GM21619 (cell line): ENCODE measurements at regions not wholly inside any gene's neighbourhood (a gene's known extent, or its start where the extent isn't known, plus 50 kb on each side); places are given as distances from the start of the nearest gene placed in this dataset.
"Not testable (repeated sequence)": the region's sequence is repeated elsewhere in the genome, so short reads cannot be mapped to it uniquely, and the experiment has no call there.

Experiments used
- ATAC-seq: cut with Tn5 transposase; IDR thresholded peaks from one replicate; pipeline ENCODE4 v1.9.1; 2021; ENCODE audit not compliant: unreplicated experiment

DNA sequence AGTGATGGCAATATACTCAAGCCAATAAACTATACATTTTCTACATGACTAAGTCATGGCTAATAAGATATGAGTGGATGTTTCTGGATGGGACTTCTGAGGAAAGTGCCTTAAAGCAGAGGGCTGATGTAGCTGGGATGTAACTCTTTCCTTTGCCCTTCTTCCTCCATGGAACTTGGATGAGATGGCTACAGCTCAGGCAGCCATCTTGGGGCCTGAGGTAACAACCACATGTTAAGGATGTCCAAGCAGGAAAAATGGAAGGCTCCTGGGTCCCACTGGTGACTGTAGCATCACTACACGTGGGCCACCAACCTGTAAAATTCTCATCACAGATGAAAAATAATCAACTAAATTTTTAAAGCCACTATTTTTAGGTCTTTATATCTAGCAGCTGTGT is 54.4 kb upstream of the GRIP1 start:
- no peak for ATAC-seq

DNA sequence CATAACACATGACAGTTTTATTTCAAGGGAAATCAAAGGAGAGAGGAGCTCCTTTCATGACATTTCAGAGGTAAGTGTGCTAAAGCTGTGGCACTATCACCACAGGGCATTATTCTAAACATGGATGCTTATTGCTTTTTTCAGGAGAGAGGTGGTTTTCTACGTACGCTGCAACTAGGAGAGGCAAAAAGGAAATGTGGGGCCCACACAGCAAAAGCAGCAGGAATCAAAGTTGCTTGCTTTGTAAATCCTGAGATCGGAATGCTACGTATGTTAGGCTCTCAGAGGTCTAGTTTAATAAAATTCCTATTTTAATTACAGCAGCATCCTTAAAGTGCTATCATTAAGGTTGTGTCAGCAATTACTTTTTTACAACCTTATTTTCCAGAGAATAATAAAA is 55.0 kb upstream of the GRIP1 start:
- ATAC-seq = no peak

DNA sequence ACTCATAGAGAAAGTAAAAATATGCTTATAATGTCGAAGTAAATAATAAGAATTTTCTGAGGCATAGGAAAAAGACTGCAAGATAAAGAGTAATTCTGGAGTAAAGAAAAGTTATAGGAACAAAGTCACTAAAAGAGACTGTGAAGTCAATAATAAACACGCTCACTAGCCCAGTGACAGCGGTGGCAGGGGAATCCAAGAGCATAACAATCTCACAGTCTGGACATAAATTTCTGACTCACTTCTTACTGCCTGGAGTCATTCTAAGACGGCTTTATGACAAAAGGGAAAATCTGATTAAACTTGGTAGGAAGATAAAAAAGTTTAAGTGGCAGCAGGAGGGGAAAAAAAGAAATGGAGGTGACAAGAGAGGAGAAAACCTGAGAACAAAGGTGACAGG is 56.4 kb upstream of the GRIP1 start:
- no peak for ATAC-seq

DNA sequence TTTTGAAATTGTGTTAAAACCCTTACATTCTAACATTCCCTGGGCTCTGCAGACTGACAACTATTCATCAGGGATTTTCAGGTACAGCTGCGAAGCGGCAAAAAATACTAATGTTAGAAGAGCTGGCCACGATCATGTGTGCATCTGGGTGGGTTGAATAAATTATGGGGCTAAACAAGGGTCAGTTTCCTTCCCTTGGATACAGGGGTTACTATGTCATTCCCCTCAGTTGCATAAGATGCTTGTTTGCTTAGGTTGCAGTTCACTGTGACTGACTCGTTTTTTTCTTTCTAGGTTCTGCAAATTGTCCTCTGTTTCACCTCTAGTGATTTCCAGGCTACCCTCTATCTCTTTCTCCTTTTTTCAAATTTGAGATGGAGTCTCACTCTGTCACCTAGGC is 58.1 kb upstream of the GRIP1 start:
- ATAC-seq = no peak

DNA sequence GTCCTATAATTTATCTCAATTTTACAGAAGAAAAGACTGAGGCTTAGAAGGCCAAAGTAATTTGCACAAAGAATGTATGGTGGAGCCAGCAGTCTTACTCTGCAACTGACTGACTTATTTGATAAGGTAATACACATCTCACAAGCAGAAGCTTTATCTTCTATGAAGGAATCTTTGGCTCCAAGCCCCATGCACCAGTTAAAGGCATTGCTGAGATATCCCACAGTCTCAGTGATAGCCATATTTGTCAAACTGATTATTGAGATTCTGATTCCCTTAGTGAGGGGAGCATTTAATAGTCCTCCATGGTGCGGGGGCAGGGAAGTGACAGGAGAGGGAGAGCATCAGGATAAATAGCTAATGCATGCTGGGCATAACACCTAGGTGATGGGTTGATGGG is 60.4 kb upstream of the GRIP1 start:
- no peak for ATAC-seq

DNA sequence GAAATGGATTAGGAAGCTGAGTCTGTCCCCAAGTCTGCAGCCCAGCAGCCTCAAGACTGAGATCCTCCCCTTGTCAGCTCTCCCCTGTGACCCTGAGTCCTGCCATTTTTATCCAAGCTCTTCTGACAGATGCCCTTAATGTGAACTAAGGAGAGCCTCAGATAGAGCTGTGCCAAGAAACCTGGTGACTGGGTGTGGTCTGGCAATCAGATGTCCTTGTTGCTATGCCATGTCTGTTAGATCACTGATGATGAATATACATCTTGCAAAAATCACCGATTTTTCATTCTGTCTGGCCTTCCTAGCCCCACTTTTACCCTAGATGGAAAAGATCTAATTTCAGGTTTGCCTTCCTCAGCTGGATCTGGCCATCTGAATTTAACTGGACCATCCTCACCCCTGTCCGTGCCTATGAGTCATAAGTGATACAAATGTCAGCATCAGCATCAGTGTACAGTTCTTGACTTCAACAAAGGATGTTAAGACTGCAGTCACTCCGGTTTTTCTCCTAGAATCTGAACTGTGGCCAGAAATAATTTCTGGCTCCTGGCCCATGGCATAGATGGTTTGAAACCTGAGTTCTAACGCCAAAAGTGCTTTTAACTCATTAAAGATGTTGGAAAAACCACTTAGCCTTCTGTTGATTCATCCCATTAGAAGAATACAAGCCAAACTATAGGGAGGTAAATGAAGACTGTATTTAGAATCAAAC is 61.2 kb upstream of the GRIP1 start:
- ATAC-seq = no peak

DNA sequence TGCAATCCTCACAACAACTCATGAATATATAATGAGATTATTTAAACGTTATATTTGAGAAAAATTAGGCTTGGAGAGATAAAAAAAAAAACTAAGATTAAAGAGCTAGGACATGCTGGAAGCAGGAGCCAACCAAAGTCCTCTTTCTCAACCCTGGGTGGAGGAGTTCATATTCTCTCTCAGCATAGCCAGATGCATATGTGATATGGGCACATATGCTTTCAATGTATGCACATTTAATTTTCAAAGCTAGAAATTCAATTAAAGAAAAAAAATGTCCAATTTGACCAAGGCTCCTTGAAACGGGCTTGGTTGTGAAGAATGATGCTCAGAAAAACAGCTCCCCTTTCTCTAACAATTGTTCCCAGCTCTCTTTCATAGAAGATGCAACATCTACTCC is 61.9 kb upstream of the GRIP1 start:
- no peak for ATAC-seq

DNA sequence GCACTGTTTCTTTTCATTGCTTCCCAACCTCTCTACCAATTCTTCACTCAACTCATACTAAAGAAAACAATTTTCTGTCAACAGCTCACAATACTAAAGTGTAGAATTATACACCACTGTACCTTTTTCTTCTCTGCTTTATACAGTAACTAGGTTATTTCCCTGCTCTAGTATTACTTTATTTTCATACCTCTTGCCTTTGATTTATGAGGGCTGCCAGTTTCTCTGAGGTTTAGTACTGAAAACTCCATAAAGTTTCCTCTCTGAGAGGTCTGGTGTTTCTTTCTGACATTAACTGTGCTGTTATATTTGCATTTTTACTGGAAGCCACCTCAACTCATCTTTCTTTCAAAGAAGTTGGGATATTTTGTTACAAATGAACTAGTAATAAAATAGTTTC is 63.0 kb upstream of the GRIP1 start:
- ATAC-seq = no peak

DNA sequence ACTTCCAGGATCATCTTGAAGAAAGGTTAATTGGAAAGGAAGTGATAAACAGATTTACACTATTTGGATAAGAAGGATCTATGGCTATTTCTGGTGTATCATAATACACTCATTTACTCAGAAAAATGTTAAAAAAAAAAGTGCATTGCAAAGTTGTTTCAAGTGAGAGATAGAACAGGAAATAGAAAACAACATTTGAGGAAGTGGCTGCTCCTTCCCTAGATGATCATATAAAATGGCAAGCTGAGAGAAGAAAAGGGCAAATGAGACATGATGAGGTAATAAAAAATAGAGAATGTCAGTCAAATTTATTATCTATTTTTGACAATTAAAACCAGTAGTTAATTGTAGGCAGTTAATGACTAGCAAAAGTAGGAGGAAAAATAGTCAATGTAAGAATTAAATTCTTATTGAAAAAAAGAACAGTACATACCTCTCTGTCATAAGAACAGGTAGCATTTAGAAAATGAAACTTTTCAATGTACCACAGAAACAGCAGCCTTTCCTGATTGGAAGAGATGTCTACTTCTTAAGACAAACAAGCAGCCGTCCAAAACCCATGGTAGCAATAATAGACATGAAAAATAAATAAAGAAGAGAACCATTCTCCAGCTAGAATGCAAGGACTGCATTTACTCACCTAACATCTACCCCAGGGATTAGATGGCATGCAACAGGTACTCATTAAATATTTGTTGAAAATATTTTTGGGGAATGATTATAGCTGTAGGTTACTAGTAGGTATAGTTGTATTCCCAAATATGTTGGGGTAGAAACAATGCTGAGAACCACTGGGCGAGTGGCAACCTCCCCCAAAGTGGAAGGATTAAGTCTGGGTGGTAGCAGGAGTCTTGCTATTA is 63.9 kb upstream of the GRIP1 start:
- ATAC-seq = no peak

DNA sequence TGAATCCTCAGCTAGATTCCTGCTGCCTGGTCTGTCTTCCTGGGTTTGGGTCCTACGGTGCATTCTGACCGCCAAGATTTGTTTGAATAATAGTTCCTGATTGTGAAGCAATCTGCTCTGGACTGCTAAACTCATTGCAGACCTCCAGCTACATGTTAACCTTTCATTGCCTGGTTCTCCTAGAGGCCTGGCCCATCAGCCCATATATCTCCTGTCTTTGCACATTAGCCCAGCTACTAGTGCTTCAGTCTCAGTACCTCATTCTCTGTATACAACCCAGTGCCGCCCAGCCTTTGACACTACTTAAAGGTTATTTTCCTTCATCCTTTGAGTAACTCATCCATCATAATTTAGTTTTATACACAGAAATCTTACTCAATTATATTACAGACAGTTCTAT is 65.6 kb upstream of the GRIP1 start:
- no peak for ATAC-seq

DNA sequence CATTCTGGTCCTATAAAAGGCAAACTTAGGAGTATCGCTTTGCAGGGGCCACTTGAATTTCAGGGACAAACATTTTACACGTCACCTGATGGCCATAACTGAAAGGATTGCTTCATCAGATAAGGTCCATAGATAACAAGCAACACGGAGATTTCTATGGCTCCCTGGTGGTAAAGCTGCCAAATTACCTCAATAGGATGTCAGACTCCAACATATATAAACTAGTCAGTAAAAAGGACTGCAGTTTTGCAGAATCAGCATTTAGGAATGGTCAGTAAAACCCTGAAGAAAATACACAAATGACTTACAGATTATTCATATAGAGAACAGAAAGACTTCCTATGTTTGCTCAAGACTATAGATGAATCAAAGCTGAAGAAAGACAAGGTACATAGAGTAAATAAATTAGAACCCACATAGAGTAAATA is 66.1 kb upstream of the GRIP1 start:
- ATAC-seq = no peak

DNA sequence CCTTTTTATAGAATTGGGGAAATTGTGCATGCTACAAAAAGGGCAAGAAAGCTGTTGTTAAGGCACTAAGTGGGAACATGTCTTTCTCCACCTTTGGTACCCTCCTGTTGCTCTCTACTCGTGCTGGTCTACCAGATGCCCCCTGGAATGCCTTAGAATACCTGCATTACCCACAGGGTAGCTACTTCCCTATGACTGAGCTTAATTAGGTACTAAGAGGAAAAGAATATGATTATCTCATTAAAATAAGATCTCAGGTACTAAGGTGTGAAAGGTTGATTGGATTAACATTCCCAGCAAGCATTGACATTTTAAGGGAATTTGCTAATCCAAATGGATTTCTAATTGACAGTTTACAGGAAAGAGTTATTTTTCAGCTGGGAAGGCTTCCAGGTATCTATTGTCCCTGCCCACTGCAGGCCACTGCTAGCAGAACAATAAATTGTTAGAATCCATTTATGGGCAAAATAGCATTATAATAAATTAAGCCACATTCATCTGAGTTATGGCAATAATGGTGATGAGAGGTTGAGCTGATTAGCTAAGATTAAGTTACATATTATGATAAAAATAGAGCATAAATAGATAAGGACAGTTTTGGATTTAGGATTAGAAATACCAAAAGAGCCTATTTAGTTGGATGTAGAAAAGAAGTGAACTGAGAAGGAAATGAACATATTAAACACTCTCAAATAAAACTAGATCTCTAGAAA is 67.8 kb upstream of the GRIP1 start:
- no peak for ATAC-seq

DNA sequence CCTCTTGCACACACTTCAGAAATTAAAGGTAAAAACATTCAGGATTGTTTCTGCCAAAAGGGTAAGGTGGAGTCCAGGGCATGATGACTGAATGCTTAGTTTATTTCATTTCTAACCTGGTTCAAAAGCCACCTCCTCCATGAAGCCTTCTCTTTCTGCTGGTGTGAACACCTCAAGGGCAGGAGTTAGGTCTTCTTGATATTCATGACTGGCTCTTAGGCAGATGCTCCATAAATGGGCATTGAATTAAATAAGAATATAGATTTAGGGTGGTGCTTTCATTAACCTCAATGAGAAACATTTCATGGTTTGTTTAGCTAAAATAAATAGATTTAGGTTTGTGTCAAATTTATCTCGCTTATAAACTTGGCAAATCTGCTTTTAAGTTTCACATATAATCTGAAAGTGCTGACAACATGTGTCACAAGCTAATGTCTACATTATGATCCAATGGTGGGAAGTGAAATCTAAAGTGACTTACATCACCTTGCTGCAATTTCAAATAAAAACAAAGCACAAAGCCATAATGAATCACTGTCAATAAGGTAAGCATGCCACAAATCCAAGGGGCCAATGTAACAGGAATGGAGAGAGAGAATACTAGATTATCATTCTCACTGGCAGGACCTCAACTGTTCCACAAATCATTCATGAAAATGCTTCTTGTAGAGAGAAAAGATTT is 72.7 kb upstream of the GRIP1 start:
- ATAC-seq = no peak

DNA sequence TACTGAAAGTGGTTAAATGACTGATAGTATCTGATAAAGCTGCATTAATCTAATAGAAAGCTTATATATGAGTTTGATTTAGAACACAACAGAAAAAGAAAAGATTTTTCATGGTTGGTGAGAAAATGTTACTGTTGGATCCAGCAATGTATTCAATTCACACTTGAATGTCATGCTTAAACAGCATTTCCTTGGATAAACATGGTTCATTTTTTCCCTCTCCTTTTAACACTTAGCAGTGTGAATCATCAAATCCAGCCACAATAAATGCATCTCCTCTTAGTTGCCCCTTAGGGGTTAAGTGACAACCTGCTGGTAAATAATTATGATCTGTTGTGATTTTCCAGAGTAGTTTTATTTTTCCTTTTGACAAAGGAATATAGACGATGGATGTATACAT is 74.9 kb upstream of the GRIP1 start:
- no peak for ATAC-seq

DNA sequence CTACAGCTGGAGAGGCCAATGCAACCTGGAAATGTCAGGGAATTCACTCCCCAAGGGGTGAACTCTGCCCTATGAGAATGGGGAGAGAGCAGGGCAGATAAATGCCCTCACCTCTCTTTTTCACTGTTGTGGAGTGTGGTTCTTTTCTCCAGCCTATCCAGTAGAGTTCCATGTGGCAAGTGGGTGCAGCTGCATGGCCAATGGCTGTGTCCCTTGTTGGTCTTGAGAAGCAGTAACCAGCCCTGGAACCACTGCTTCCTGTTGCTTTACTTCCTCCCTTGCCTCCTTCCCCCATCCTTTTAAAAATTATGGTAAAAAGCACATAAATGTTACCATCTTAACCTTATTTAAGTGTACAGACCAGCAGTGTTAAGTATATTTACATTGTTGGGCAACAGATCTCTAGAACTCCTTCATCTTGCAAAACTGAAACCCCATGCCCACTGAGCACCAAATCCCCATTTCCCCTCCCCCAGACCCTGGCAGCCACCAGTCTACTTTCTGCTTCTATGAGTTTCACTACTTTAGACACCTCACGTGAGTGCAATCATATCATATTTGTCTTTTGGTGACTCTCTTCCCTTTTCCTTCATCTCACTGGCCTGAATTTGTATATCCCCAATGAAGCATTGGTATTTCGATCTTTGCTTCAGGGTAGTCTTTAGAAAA is 77.0 kb upstream of the GRIP1 start:
- no peak for ATAC-seq

DNA sequence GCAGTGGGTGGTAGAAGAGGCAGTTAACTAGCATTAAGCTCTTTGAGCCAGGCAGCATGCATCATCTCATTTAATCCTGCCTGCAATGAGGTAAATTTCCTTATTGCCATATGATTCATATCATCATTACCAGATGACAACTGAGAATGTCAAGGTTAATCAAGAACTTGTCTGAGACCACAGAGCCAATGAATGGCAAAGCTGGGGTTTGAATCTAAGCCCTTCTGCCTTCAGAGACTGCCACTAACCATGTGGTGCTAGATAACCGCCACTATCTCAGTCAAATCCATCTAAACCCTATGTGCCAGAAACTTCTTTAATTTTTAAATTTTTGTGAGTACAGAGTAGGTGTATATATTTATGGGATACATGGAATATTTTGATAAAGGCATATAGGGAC is 77.8 kb upstream of the GRIP1 start:
- ATAC-seq = no peak

DNA sequence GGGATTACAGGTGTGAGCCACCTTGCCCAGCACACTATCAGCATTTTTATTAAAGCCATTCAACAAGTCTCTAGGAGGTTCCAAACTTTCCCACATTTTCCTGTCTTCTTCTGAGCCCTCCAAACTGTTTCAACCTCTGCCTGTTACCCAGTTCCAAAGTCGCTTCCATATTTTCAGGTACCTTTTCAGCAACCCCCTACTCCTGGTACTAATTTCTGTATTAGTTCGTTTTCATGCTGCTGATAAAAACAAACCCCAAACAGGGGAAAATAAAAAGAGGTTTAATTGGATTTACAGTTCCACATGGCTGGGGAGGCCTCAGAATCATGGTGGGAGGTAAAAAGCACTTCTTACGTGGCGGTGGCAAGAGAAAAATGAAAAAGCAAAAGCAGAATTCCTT is 81.2 kb upstream of the GRIP1 start:
- not testable (repeated sequence) for ATAC-seq

DNA sequence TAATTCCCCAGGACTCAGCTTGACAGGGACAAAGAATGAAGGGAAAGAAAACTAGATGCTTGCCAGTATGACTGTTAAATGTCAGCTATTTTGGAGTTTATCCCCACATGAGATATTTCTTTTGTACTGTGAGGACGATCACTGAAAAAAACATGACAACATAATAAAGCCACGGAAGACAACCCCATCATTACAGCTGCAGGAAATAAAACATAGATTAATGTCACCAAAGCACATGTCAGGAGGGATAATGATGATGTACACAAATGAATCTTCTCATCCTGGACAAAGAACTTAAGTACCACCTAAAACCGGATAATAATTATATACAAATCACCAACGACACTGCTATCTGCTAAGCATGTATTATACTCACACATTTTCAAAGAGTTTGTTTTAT is 84.6 kb upstream of the GRIP1 start:
- no peak for ATAC-seq

DNA sequence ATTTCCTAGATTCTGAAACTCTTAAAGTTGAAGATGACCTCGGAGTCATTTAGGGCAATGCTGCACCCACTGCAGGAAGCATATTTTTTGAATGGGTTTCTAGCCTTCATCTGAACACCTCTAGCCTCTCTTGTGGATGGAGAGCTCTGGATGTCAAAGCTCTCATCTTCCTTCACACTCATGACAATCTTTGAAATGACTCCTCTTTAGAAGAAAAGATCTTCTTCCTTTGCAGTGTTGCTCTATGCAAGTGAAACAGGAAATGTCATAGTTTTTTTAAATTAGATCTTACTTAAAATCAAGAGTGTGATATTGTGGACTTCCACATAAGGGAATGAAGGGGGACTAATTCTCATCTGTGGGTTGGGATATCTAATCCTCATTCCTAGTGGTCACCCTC is 86.3 kb upstream of the GRIP1 start:
- ATAC-seq = no peak

DNA sequence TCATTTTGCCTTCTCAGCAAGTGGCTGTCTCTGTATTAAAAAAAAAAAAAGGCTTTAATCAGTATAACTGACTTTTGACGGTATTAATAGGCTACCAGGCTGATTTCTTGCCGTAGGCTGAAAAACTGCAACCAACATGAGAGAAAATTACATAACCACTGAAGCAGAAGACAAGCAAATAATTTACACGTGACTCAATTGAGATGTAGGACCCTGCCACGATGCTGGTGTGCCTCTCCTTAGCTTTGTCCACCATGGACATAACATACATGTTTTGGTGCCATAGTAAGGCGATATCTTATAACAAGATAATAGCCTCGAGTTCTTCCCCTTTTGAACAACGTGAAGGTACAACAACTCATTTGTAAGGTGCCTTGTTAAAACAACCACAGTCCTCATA is 88.7 kb upstream of the GRIP1 start:
- ATAC-seq = no peak

DNA sequence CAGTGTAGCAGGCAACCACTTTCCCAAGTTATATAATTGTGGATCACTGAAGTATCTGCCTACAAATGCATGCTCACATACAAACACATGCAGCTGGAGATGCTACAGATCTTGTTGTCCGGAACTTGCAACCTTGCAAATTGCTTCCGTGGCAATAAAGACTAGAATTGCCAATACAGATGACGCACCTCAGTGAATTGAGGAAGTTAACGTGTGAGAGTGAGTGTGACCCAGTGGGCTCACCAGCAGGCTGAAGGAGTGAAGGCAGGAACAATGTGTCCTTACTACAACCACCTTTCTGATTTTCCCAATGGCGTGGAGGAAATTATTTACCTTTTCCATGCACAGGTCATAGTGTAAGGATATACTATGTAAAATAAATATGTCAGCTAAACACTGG is 89.4 kb upstream of the GRIP1 start:
- no peak for ATAC-seq
